Endothelial cell of umbilical vein (primary cell): ENCODE measurements at regions not wholly inside any gene's neighbourhood (a gene's known extent, or its start where the extent isn't known, plus 50 kb on each side); places are given as distances from the start of the nearest gene placed in this dataset.

Experiments used
- BruUV-seq: library from RNA; stranded (reverse); fragments of 400-500 nt; replicated peaks from 2 replicates; lab custom pipeline; 2021; lab: Mats Ljungman, UMichigan
- CTCF ChIA-PET: fragments of 300-600, 350-600 bp; sonication (Branson Sonifier 250); formaldehyde crosslinking; loops from one replicate; lab custom pipeline; 2021; ENCODE audit warnings: antibody characterized with exemption, inconsistent platforms; lab: Charles Lee
- POLR2A ChIA-PET: fragments of 300-600, 350-600 bp; sonication (Branson Sonifier 250); formaldehyde crosslinking; loops from one replicate; lab custom pipeline; 2021; ENCODE audit warnings: antibody characterized with exemption, inconsistent platforms; lab: Charles Lee
- DNase-seq: peaks from one replicate; pipeline ENCODE4 v3.0.0-alpha.2; 2011; ENCODE audit warnings: low read depth, low spot score
- FAIRE-seq: peaks from 2 replicates; lab custom pipeline; 2011; peaks lifted over from hg19 to GRCh38; lab: Jason Lieb, UNC
- H2AFZ ChIP-seq: 2 replicates; pipeline ENCODE4 v1.6.0; 2012; ENCODE audit warnings: low read depth, low read length, control low read depth, inconsistent platforms
- H3K27ac ChIP-seq: 2 replicates; pipeline ENCODE4 v1.5.1; 2011; ENCODE audit warnings: low read depth, mild to moderate bottlenecking, control low read depth, low read length, moderate library complexity; ENCODE audit not compliant: insufficient read depth
- H3K27me3 ChIP-seq, 2 experiments: 2 replicates each; pipeline versions ENCODE4 v1.6.0 to v1.6.1; 2011; ENCODE audit warnings: low read length in 2 of 2, mixed read lengths in 1 of 2; ENCODE audit not compliant: control insufficient read depth in 2 of 2, insufficient read depth in 2 of 2
- H3K36me3 ChIP-seq, 2 experiments: 2 replicates in 1 of 2; 3 replicates in 1 of 2; pipeline ENCODE4 v1.5.1; 2011; ENCODE audit warnings: low read length in 2 of 2, mild to moderate bottlenecking in 1 of 2, moderate library complexity in 1 of 2; ENCODE audit not compliant: control insufficient read depth in 2 of 2, insufficient read depth in 2 of 2; ENCODE audit errors: extremely low read depth in 1 of 2
- H3K4me1 ChIP-seq: 3 replicates; pipeline ENCODE4 v1.5.1; 2011; ENCODE audit warnings: mild to moderate bottlenecking, low read length; ENCODE audit not compliant: control insufficient read depth, insufficient read depth; ENCODE audit errors: extremely low read depth
- H3K4me2 ChIP-seq: 2 replicates; pipeline ENCODE4 v1.6.1; 2011; ENCODE audit warnings: low read length, control low read depth, mixed read lengths; ENCODE audit not compliant: insufficient read depth
- H3K4me3 ChIP-seq, 3 experiments: fragments of 200-600 bp in 1 of 3; sonication (generic), shearing (Covaris generic) in 1 of 3; replicated peaks in 1 of 3; 2 replicates each; pipeline ENCODE4 v1.5.1; 2011 to 2016; ENCODE audit warnings: control low read depth in 3 of 3, low read length in 3 of 3, mild to moderate bottlenecking in 2 of 3, inconsistent platforms in 1 of 3, low read depth in 1 of 3, moderate library complexity in 1 of 3; ENCODE audit not compliant: insufficient read depth in 1 of 3
- H3K79me2 ChIP-seq: 2 replicates; pipeline ENCODE4 v1.6.0; 2012; ENCODE audit warnings: low read length, inconsistent platforms; ENCODE audit not compliant: control insufficient read depth, insufficient read depth
- H3K9ac ChIP-seq: replicated peaks from 2 replicates; pipeline ENCODE3; 2011; ENCODE audit warnings: low read length, control low read depth; ENCODE audit not compliant: insufficient read depth; ENCODE audit errors: extremely low read depth
- H3K9me1 ChIP-seq: replicated peaks from 3 replicates; pipeline ENCODE4 v1.6.0; 2011; ENCODE audit warnings: mild to moderate bottlenecking, low read length; ENCODE audit not compliant: control insufficient read depth, insufficient read depth; ENCODE audit errors: extremely low read depth
- H3K9me3 ChIP-seq: replicated peaks from 2 replicates; pipeline ENCODE4 v1.5.1; 2012; ENCODE audit warnings: low read length, inconsistent platforms; ENCODE audit not compliant: control insufficient read depth, insufficient read depth
- H4K20me1 ChIP-seq: replicated peaks from 2 replicates; pipeline ENCODE3; 2011; ENCODE audit warnings: mild to moderate bottlenecking, low read length; ENCODE audit not compliant: control insufficient read depth, insufficient read depth; ENCODE audit errors: extremely low read depth
- EZH2 ChIP-seq: IDR thresholded peaks from 2 replicates; pipeline ENCODE4 v1.6.1; 2012; ENCODE audit warnings: borderline replicate concordance, low read depth, mild to moderate bottlenecking, moderate library complexity, low read length, inconsistent platforms; ENCODE audit not compliant: severe bottlenecking
- FOS ChIP-seq: IDR thresholded peaks from 2 replicates; pipeline ENCODE4 v1.6.1; 2011; ENCODE audit warnings: mild to moderate bottlenecking, low read length, moderate library complexity, borderline replicate concordance; ENCODE audit not compliant: insufficient read depth
- GATA2 ChIP-seq: IDR thresholded peaks from 2 replicates; pipeline ENCODE4 v1.7.0; 2011; ENCODE audit warnings: low read depth, mild to moderate bottlenecking, moderate library complexity, mixed read lengths, low read length; ENCODE audit not compliant: insufficient read length, insufficient read depth
- JUN ChIP-seq: IDR thresholded peaks from 2 replicates; pipeline ENCODE4 v1.6.1; 2011; ENCODE audit warnings: borderline replicate concordance, low read depth; ENCODE audit not compliant: insufficient read length, insufficient read depth
- MYC ChIP-seq: IDR thresholded peaks from one replicate; pipeline ENCODE4 v1.6.1; 2011; ENCODE audit warnings: mild to moderate bottlenecking, low read depth, low read length
- POLR2A ChIP-seq: IDR thresholded peaks from 2 replicates; pipeline ENCODE4 v1.6.1; 2012; ENCODE audit warnings: low read depth, mild to moderate bottlenecking, control low read depth, low read length
- POLR2AphosphoS5 ChIP-seq: IDR thresholded peaks from 2 replicates; pipeline ENCODE4 v1.6.1; 2012; ENCODE audit warnings: low read depth, mild to moderate bottlenecking, control low read depth, low read length, moderate library complexity; ENCODE audit not compliant: insufficient read depth
- dilution Hi-C: fragments of 300-500 bp; cut with MboI; formaldehyde crosslinking; loops from one replicate; pipeline ENCODE4 v1.15.0; 2019; ENCODE audit warnings: low sequenced_read_pairs; ENCODE audit not compliant: extremely low pct_ligation_motif_present
- intact Hi-C: fragments of 100-400 bp; cut with micrococcal nuclease; formaldehyde crosslinking; loops from one replicate; pipeline ENCODE4 v1.10.0; 2022
- TF ChIP-seq, protein P1 (sequence below), 2 donors: IDR thresholded peaks; 1 replicate in 1 of 2; 2 replicates in 1 of 2; pipeline ENCODE4 v1.5.1; 2011; ENCODE audit warnings: low read length in 2 of 2, mild to moderate bottlenecking in 2 of 2, moderate library complexity in 2 of 2, control low read depth in 1 of 2, inconsistent platforms in 1 of 2, low read depth in 1 of 2; ENCODE audit not compliant: insufficient read depth in 1 of 2; ENCODE audit errors: extremely low read depth in 1 of 2
- TF ChIP-seq, protein P2 (sequence below): IDR thresholded peaks from 2 replicates; pipeline ENCODE4 v1.6.1; 2011; ENCODE audit not compliant: insufficient read depth, insufficient read length

DNA sequence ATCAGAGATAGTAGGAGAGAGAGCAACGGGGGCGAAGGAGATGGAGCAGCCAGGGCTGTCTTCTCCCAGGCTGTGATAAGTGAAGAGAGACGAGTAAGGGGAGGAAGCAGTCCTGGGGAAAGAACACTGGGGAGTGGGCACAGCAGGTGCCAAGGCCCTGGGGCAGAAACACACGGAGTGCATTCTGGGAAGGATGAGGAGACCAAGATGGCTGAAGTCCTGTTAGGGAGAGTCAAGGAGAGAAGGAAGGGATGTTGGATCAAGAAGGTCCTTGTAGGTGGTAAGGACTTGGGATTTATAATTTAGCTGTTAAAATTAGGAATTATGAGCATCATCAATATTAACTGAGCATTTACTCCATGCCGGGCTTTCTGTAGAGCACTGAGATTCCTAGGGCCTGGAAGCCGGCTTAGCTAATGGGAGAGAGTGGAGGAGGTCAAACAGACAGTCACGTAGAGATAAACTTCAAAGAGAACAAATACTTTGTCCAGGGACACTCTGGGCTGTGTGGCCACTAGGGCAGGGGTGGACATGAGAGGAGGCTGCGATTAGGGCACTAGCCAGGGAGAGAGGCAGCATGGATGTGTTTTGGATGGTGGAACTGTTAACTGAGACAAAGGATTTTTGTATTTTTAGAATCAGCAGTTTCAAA is 134.2 kb upstream of the PEG3 start:
- no peaks in the 10 kb centered on the region for H3K27me3 ChIP-seq
- H3K4me3 ChIP-seq = no peak overlapping the region
- POLR2A ChIA-PET = no interaction called here
- peaks cover 7% of the 10 kb centered on the region for H3K9me3 ChIP-seq
- H3K9me1 ChIP-seq = no peaks in the 10 kb centered on the region
- no peaks in the 10 kb centered on the region for H4K20me1 ChIP-seq
- dilution Hi-C loops (no loop called here), intact Hi-C loops (no loop called here)
- no peaks in the 10 kb centered on the region for H3K79me2 ChIP-seq
- no peaks in the 10 kb centered on the region for H3K4me1 ChIP-seq
- H3K36me3 ChIP-seq = no peaks in the 10 kb centered on the region
- no peak overlapping the region for H3K4me2 ChIP-seq
- H2AFZ ChIP-seq = no peak overlapping the region
- CTCF ChIA-PET = no interaction called here
- no peak overlapping the region for H3K27ac ChIP-seq
- DNase-seq (no peak), FAIRE-seq (no peak)
- TF ChIP-seq EZH2 = no peak
- TF ChIP-seq POLR2AphosphoS5 = no peak
- TF ChIP-seq POLR2A = no peak
- TF ChIP-seq FOS = no peak
- TF ChIP-seq MYC = no peak
- TF ChIP-seq GATA2 = no peak
- no peak for TF ChIP-seq JUN
- TF ChIP-seq, protein P1, sequence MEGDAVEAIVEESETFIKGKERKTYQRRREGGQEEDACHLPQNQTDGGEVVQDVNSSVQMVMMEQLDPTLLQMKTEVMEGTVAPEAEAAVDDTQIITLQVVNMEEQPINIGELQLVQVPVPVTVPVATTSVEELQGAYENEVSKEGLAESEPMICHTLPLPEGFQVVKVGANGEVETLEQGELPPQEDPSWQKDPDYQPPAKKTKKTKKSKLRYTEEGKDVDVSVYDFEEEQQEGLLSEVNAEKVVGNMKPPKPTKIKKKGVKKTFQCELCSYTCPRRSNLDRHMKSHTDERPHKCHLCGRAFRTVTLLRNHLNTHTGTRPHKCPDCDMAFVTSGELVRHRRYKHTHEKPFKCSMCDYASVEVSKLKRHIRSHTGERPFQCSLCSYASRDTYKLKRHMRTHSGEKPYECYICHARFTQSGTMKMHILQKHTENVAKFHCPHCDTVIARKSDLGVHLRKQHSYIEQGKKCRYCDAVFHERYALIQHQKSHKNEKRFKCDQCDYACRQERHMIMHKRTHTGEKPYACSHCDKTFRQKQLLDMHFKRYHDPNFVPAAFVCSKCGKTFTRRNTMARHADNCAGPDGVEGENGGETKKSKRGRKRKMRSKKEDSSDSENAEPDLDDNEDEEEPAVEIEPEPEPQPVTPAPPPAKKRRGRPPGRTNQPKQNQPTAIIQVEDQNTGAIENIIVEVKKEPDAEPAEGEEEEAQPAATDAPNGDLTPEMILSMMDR (IDR thresholded peaks at IDR 0.05; ENCODE audit: extremely low read depth in 1 of 2, insufficient read depth in 1 of 2, low read depth in 1 of 2, low read length in 2 of 2) = no peak
- TF ChIP-seq, protein P2, sequence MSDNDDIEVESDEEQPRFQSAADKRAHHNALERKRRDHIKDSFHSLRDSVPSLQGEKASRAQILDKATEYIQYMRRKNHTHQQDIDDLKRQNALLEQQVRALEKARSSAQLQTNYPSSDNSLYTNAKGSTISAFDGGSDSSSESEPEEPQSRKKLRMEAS = no peak
- no peak overlapping the region for H3K9ac ChIP-seq
- BruUV-seq = no TSS peak
